DND-41 (cell line): ENCODE measurements at regions not wholly inside any gene's neighbourhood (a gene's known extent, or its start where the extent isn't known, plus 50 kb on each side); places are given as distances from the start of the nearest gene placed in this dataset.
"Not testable (repeated sequence)": the region's sequence is repeated elsewhere in the genome, so short reads cannot be mapped to it uniquely, and the experiment has no call there.

Source experiments
- EZH2 ChIP-seq: IDR thresholded peaks from 3 replicates; pipeline ENCODE4 v1.6.1; 2012; ENCODE audit warnings: borderline replicate concordance, low read depth, mild to moderate bottlenecking, moderate library complexity, low read length, inconsistent platforms; ENCODE audit not compliant: severe bottlenecking
- TF ChIP-seq, protein P1 (sequence below): IDR thresholded peaks from 2 replicates; pipeline ENCODE4 v1.5.1; 2012; ENCODE audit warnings: borderline replicate concordance, low read length, moderate library complexity, mild to moderate bottlenecking; ENCODE audit not compliant: poor library complexity, severe bottlenecking; ENCODE audit errors: extremely low read depth

DNA sequence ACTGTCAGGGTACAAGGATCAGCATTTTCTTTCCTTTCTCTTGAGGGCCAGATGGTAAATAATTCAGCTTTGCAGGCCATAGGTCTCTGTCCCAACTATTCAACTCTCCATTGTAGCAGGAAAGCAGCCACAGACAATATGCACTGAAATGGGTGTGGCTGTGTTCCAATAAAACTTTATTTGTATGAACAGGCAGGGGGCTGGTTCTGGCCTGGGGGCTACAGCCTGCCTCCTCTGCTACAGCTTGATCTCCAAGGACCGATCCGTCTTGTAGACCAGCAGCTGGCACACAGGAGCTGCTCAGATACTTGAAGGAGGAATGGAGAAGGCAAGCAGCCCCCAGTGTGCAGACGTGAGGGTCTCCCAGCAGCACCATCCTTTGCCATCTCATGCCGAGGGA, 127.1 kb downstream of the OTOP1 start:
- TF ChIP-seq, protein P1, sequence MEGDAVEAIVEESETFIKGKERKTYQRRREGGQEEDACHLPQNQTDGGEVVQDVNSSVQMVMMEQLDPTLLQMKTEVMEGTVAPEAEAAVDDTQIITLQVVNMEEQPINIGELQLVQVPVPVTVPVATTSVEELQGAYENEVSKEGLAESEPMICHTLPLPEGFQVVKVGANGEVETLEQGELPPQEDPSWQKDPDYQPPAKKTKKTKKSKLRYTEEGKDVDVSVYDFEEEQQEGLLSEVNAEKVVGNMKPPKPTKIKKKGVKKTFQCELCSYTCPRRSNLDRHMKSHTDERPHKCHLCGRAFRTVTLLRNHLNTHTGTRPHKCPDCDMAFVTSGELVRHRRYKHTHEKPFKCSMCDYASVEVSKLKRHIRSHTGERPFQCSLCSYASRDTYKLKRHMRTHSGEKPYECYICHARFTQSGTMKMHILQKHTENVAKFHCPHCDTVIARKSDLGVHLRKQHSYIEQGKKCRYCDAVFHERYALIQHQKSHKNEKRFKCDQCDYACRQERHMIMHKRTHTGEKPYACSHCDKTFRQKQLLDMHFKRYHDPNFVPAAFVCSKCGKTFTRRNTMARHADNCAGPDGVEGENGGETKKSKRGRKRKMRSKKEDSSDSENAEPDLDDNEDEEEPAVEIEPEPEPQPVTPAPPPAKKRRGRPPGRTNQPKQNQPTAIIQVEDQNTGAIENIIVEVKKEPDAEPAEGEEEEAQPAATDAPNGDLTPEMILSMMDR: not testable (repeated sequence)
- TF ChIP-seq EZH2: not testable (repeated sequence)
